ENCODE measurements at regions not wholly inside any gene's neighbourhood (a gene's known extent, or its start where the extent isn't known, plus 50 kb on each side); places are given as distances from the start of the nearest gene placed in this dataset.

DNA sequence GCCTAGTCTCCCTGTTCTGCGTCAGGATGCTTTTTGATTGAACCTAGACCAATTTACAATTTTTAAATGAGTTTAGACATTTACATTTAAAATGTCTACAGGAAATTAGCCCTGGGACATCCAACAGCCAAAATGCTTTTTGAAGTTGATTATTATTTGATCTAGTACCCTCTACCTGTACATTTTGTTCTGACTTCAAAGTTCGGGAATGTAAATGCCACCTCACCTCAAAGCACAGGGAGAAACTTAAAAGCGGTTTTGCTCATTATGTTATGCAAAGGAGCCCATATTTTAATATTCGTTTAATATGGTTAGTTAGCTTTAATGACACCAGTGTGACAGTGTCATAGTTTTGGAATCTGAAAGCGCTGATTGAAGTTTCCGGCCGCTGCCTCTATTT, 80.1 kb upstream of the FAM204A start:
- TF ChIP-seq POLR2A (IDR thresholded peaks at IDR 0.05), result no peak
- TF ChIP-seq, protein P1, sequence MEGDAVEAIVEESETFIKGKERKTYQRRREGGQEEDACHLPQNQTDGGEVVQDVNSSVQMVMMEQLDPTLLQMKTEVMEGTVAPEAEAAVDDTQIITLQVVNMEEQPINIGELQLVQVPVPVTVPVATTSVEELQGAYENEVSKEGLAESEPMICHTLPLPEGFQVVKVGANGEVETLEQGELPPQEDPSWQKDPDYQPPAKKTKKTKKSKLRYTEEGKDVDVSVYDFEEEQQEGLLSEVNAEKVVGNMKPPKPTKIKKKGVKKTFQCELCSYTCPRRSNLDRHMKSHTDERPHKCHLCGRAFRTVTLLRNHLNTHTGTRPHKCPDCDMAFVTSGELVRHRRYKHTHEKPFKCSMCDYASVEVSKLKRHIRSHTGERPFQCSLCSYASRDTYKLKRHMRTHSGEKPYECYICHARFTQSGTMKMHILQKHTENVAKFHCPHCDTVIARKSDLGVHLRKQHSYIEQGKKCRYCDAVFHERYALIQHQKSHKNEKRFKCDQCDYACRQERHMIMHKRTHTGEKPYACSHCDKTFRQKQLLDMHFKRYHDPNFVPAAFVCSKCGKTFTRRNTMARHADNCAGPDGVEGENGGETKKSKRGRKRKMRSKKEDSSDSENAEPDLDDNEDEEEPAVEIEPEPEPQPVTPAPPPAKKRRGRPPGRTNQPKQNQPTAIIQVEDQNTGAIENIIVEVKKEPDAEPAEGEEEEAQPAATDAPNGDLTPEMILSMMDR (IDR thresholded peaks at IDR 0.05), result no peak
